ENCODE measurements at regions not wholly inside any gene's neighbourhood (a gene's known extent, or its start where the extent isn't known, plus 50 kb on each side); places are given as distances from the start of the nearest gene placed in this dataset.

DNA sequence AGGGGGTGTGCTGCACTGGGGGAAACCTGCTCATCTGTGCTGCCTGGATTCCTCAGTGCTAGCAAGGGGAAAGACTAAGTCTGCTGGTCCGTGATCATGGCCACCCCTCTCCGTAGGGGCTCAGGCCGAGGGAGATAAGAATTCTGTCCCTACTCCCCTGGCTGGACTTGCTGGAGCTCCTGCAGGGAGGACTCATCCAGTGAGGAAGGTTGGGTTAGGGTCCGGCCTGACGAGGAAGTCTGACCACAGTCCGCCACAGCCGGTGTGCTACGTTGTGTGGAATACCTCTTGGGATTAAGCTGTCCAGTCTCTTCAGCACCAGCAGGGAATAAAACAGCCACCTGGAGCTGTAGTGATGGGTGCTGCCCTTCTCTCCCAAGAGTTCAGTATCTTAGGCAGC, 1309.1 kb upstream of the CADM2 start:
- Histone ChIP-seq H3K4me1 (ENCODE audit: insufficient read depth) (no peaks in the 10 kb centered on the region), H3K9ac (no peak overlapping the region), H3K79me2 (ENCODE audit: insufficient read depth) (no peaks in the 10 kb centered on the region), H3F3A (ENCODE audit: insufficient read depth) (no peaks in the 10 kb centered on the region), H3K9me2 (ENCODE audit: insufficient read depth) (no peaks in the 10 kb centered on the region), H3K27ac (no peak overlapping the region), H3K36me3 (ENCODE audit: low read depth) (no peaks in the 10 kb centered on the region), H3K4me2 (ENCODE audit: unreplicated experiment) (no peak overlapping the region), H3K27me3 (replicated peaks; ENCODE audit: insufficient read depth) (no peaks in the 10 kb centered on the region), H2AFZ (no peak overlapping the region), H4K20me1 (ENCODE audit: insufficient read depth) (no peaks in the 10 kb centered on the region), H3K4me3 (no peak overlapping the region), H3K9me3 (ENCODE audit: low read depth) (no peaks in the 10 kb centered on the region)
- in situ Hi-C loops (cut with MboI), result no loop called here
- TF ChIP-seq EZH2 (IDR thresholded peaks at IDR 0.05; ENCODE audit: insufficient read depth, poor library complexity, severe bottlenecking) (no peak), EZH2phosphoT487 (IDR thresholded peaks at IDR 0.05; ENCODE audit: insufficient read depth, low read depth) (no peak)
- DNase-seq, result no peak
- 55 to 60% methylated on average over 8 of the region's 8 CpGs for WGBS, 2 experiments (ENCODE audit: low coverage in 1 of 2, low lambda C conversion rate in 2 of 2, missing lambda C conversion rate in 2 of 2)

- H3K36me3 ChIP-seq (ENCODE audit: low read depth), result no peaks in the 10 kb centered on the region
- H3K9me2 ChIP-seq (ENCODE audit: insufficient read depth), result no peaks in the 10 kb centered on the region
- H3F3A ChIP-seq (ENCODE audit: insufficient read depth), result no peaks in the 10 kb centered on the region
- no peaks in the 10 kb centered on the region for H3K9me3 ChIP-seq (ENCODE audit: low read depth)
- TF ChIP-seq EZH2 (IDR thresholded peaks at IDR 0.05; ENCODE audit: insufficient read depth, poor library complexity, severe bottlenecking) (no peak), EZH2phosphoT487 (IDR thresholded peaks at IDR 0.05; ENCODE audit: insufficient read depth, low read depth) (no peak)
- H3K4me3 ChIP-seq, result no peak overlapping the region
- no peak overlapping the region for H3K4me2 ChIP-seq (ENCODE audit: unreplicated experiment)
- in situ Hi-C loops (cut with MboI), result no loop called here
- no peak overlapping the region for H3K9ac ChIP-seq
- H3K79me2 ChIP-seq (ENCODE audit: insufficient read depth), result no peaks in the 10 kb centered on the region
- no peaks in the 10 kb centered on the region for H3K27me3 ChIP-seq (replicated peaks; ENCODE audit: insufficient read depth)
- no peaks in the 10 kb centered on the region for H4K20me1 ChIP-seq (ENCODE audit: insufficient read depth)
- 47 to 65% methylated on average over 1 of the region's 1 CpG for WGBS, 2 experiments (ENCODE audit: low coverage in 1 of 2, low lambda C conversion rate in 2 of 2, missing lambda C conversion rate in 2 of 2)
- H3K27ac ChIP-seq, result no peak overlapping the region
- DNase-seq, result no peak
- no peaks in the 10 kb centered on the region for H3K4me1 ChIP-seq (ENCODE audit: insufficient read depth)
- H2AFZ ChIP-seq, result no peak overlapping the region
These were observed 1303.7 kb upstream of the CADM2 start for GRCh38 chr3:83655083-83655482.

- Histone ChIP-seq H3K79me2 (ENCODE audit: insufficient read depth) (no peaks in the 10 kb centered on the region), H3K4me2 (ENCODE audit: unreplicated experiment) (no peak overlapping the region), H3K9me2 (ENCODE audit: insufficient read depth) (no peaks in the 10 kb centered on the region), H2AFZ (no peak overlapping the region), H3K9me3 (ENCODE audit: low read depth) (no peaks in the 10 kb centered on the region), H4K20me1 (ENCODE audit: insufficient read depth) (no peaks in the 10 kb centered on the region), H3K9ac (no peak overlapping the region), H3K4me3 (no peak overlapping the region), H3K36me3 (ENCODE audit: low read depth) (no peaks in the 10 kb centered on the region), H3F3A (ENCODE audit: insufficient read depth) (no peaks in the 10 kb centered on the region), H3K27ac (no peak overlapping the region), H3K27me3 (replicated peaks; ENCODE audit: insufficient read depth) (no peaks in the 10 kb centered on the region), H3K4me1 (ENCODE audit: insufficient read depth) (no peaks in the 10 kb centered on the region)
- WGBS, 2 experiments (ENCODE audit: low coverage in 1 of 2, low lambda C conversion rate in 2 of 2, missing lambda C conversion rate in 2 of 2), result 20 to 26% methylated on average over 4 of the region's 4 CpGs
- no peak for DNase-seq
- TF ChIP-seq EZH2 (IDR thresholded peaks at IDR 0.05; ENCODE audit: insufficient read depth, poor library complexity, severe bottlenecking) (no peak), EZH2phosphoT487 (IDR thresholded peaks at IDR 0.05; ENCODE audit: insufficient read depth, low read depth) (no peak)
- in situ Hi-C loops (cut with MboI), result no loop called here
These were observed 1296.3 kb upstream of the CADM2 start for GRCh38 chr3:83662381-83662960.

DNA sequence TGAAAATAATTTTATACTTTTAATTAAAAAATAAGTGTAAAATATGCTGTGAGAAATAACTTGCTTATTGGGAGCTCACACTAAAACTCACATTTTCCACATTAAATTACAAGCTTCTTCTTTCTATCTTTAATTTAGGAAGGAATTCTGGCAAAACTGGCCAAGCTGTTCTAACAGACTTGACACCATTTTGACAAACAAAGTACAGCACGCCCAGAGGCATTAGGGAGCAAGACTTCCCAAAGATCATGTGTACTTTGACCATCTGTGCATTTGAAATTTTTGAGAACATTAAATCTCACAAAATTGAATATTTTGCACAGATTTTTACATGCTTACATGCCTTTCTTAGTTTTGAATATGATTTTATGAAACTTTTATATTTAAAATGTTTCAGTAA, 1288.4 kb upstream of the CADM2 start:
- no peaks in the 10 kb centered on the region for H3K79me2 ChIP-seq (ENCODE audit: insufficient read depth)
- H3K4me3 ChIP-seq, result no peak overlapping the region
- no peaks in the 10 kb centered on the region for H3K9me2 ChIP-seq (ENCODE audit: insufficient read depth)
- H4K20me1 ChIP-seq (ENCODE audit: insufficient read depth), result no peaks in the 10 kb centered on the region
- H2AFZ ChIP-seq, result no peak overlapping the region
- H3F3A ChIP-seq (ENCODE audit: insufficient read depth), result no peaks in the 10 kb centered on the region
- H3K4me2 ChIP-seq (ENCODE audit: unreplicated experiment), result no peak overlapping the region
- H3K4me1 ChIP-seq (ENCODE audit: insufficient read depth), result no peaks in the 10 kb centered on the region
- no peaks in the 10 kb centered on the region for H3K27me3 ChIP-seq (replicated peaks; ENCODE audit: insufficient read depth)
- no peak overlapping the region for H3K27ac ChIP-seq
- no peak for DNase-seq
- no peaks in the 10 kb centered on the region for H3K9me3 ChIP-seq (ENCODE audit: low read depth)
- TF ChIP-seq EZH2phosphoT487 (IDR thresholded peaks at IDR 0.05; ENCODE audit: insufficient read depth, low read depth) (no peak), EZH2 (IDR thresholded peaks at IDR 0.05; ENCODE audit: insufficient read depth, poor library complexity, severe bottlenecking) (no peak)
- 4 to 13% methylated on average over 1 of the region's 1 CpG for WGBS, 2 experiments (ENCODE audit: low coverage in 1 of 2, low lambda C conversion rate in 2 of 2, missing lambda C conversion rate in 2 of 2)
- H3K9ac ChIP-seq, result no peak overlapping the region
- in situ Hi-C loops (cut with MboI), result no loop called here
- H3K36me3 ChIP-seq (ENCODE audit: low read depth), result no peaks in the 10 kb centered on the region
